ENCODE measurements at regions not wholly inside any gene's neighbourhood (a gene's known extent, or its start where the extent isn't known, plus 50 kb on each side); places are given as distances from the start of the nearest gene placed in this dataset.

DNA sequence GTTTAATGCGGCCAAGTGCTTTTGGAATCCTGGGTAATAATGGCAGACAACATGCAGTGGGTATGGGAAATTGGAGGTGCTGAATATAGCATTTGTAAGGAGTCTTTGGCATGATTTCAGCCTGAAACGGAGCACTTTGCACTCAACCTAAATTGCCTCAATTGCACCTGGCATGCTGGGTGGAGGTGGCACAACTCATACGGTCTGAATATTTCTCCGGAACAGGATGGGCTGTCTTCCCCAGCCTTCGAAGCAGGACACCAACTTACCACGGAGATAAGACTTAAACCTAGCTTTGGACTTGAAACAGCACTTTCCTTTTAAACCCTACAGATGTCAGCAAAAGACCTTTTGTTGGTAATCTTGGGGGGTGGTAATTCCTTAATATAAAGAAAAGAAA is 153.7 kb upstream of the SRRM4 start:
- DNase-seq, result no peak
- no peak overlapping the region for H3K4me3 ChIP-seq (ENCODE audit: low read depth, low read length)
- H3K27me3 ChIP-seq (replicated peaks), result no peaks in the 10 kb centered on the region
- no peaks in the 10 kb centered on the region for H3K36me3 ChIP-seq (replicated peaks)
- in situ Hi-C loops (cut with HindIII; ENCODE audit: low pct_ligation_motif_present, low sequenced_read_pairs), result no loop called here
- no peak overlapping the region for H3K27ac ChIP-seq
- TF ChIP-seq, protein P1, sequence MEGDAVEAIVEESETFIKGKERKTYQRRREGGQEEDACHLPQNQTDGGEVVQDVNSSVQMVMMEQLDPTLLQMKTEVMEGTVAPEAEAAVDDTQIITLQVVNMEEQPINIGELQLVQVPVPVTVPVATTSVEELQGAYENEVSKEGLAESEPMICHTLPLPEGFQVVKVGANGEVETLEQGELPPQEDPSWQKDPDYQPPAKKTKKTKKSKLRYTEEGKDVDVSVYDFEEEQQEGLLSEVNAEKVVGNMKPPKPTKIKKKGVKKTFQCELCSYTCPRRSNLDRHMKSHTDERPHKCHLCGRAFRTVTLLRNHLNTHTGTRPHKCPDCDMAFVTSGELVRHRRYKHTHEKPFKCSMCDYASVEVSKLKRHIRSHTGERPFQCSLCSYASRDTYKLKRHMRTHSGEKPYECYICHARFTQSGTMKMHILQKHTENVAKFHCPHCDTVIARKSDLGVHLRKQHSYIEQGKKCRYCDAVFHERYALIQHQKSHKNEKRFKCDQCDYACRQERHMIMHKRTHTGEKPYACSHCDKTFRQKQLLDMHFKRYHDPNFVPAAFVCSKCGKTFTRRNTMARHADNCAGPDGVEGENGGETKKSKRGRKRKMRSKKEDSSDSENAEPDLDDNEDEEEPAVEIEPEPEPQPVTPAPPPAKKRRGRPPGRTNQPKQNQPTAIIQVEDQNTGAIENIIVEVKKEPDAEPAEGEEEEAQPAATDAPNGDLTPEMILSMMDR (IDR thresholded peaks at IDR 0.05; ENCODE audit: low read depth, low read length, missing control alignments), result no peak

DNA sequence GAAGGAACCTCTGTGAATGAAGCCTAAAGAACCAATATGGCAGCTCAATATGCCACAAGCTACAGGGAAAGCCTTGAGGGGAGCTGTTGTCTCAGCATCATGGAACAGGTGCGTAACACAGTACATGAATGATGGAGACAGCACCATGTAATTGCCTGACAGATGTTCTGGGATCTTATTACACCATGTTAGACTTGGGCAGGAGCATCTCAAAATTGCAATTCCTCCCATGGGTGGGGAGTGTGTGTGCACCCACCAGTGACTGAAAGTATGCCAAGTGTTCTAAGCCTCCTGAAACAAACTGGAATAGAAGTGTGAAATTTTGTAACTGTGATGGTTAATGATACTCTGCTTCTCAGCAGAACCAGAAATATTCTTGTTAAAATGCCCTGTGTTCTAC is 151.0 kb upstream of the SRRM4 start:
- no peaks in the 10 kb centered on the region for H3K27me3 ChIP-seq (replicated peaks)
- in situ Hi-C loops (cut with HindIII; ENCODE audit: low pct_ligation_motif_present, low sequenced_read_pairs), result no loop called here

DNA sequence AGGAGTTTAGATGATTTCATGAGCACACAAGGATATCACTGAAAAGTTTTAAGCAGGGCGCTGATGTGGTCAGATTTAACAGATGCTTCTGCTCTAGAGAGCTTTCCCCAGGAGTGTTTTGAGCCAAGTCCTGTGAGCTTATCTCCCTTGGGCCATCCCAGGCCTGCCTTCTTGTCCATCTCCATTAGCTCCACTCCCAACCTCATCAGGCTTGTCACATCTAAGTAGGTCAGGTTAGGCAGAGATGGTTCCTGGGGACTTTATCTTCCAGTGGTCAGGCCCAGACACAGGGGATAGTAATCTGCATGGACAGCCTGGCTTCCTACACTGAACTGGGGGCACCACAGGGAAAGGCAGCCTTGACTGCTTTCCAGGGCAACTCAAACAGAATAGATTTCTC is 145.4 kb upstream of the SRRM4 start:
- H3K4me3 ChIP-seq (ENCODE audit: low read depth, low read length), result no peak overlapping the region
- DNase-seq, result no peak
- H3K36me3 ChIP-seq (replicated peaks), result no peaks in the 10 kb centered on the region
- H3K27ac ChIP-seq, result no peak overlapping the region
- TF ChIP-seq, protein P1 (IDR thresholded peaks at IDR 0.05; ENCODE audit: low read depth, low read length, missing control alignments), result no peak
- in situ Hi-C loops (cut with HindIII; ENCODE audit: low pct_ligation_motif_present, low sequenced_read_pairs), result no loop called here
- H3K27me3 ChIP-seq (replicated peaks), result no peaks in the 10 kb centered on the region

More for the DNA sequence above, 151.0 kb upstream of the SRRM4 start:
- no peaks in the 10 kb centered on the region for H3K36me3 ChIP-seq (replicated peaks)
- H3K27ac ChIP-seq, result no peak overlapping the region
- H3K4me3 ChIP-seq (ENCODE audit: low read depth, low read length), result no peak overlapping the region
- DNase-seq, result no peak
- TF ChIP-seq, protein P1 (IDR thresholded peaks at IDR 0.05; ENCODE audit: low read depth, low read length, missing control alignments), result no peak

DNA sequence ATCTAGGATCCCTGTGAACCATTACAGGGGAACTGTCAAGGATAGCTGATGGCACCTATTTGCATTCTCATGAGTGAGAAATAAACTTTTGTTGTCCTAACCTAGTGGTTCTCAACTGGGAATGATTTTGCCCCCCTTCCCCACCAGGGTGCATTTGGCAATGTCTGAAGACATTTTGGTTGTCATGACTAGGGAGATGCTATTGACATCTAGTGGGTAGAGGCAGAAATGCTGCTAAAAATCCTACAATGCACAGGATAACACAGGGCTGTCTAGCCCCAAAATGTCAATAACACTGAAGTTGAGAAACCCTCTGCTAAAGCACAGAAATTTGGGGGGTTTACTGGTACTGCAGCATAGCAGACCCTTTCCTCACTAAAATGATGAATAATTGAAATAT is 140.9 kb upstream of the SRRM4 start:
- in situ Hi-C loops (cut with HindIII; ENCODE audit: low pct_ligation_motif_present, low sequenced_read_pairs), result no loop called here
- no peak for DNase-seq
- Histone ChIP-seq H3K36me3 (replicated peaks) (no peaks in the 10 kb centered on the region), H3K27ac (no peak overlapping the region), H3K4me3 (ENCODE audit: low read depth, low read length) (no peak overlapping the region), H3K27me3 (replicated peaks) (no peaks in the 10 kb centered on the region)
- TF ChIP-seq, protein P1 (IDR thresholded peaks at IDR 0.05; ENCODE audit: low read depth, low read length, missing control alignments), result no peak

DNA sequence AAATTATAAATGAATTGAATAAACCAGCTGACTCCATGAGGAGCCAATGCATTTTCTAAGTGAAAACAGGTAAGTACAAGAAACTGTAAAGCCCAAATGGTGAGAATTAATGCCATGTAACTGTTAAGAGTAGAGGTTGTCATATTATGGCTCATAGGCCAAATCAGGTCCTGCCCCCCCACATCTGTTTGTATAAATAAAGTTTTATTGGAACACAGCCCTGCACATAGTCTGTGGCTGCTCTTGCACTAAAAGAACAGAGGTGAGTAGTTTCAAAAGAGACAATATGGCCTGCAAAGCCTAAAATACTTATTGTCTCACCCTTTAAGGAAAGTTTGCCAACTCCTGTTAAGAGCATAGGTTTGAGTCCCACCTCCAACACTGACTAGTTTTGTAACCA is 140.5 kb upstream of the SRRM4 start:
- in situ Hi-C loops (cut with HindIII; ENCODE audit: low pct_ligation_motif_present, low sequenced_read_pairs), result no loop called here
- no peak for DNase-seq
- no peaks in the 10 kb centered on the region for H3K36me3 ChIP-seq (replicated peaks)
- no peaks in the 10 kb centered on the region for H3K27me3 ChIP-seq (replicated peaks)
- H3K4me3 ChIP-seq (ENCODE audit: low read depth, low read length), result no peak overlapping the region
- no peak overlapping the region for H3K27ac ChIP-seq
- TF ChIP-seq, protein P1 (IDR thresholded peaks at IDR 0.05; ENCODE audit: low read depth, low read length, missing control alignments), result no peak

DNA sequence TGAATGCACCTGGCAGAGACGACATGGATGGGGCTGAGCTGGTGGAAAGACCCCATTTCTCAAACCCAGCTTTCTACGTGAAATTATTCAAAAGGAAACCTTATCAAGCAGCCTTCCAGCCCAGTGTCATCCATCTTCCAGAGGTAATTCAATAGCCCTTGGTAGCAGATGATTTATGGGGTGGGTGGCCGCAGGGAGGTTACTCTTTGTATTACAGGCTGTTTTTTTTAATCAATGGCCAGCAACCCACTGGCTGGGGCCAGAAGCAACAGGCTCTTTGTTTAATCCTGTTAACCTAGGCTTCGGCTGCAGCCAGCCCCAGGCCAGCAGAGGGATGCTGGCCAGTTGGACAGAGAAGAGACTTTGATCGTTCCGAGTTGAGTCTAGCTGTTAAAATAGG is 139.8 kb upstream of the SRRM4 start:
- in situ Hi-C loops (cut with HindIII; ENCODE audit: low pct_ligation_motif_present, low sequenced_read_pairs), result no loop called here
- Histone ChIP-seq H3K27me3 (replicated peaks) (no peaks in the 10 kb centered on the region), H3K36me3 (replicated peaks) (no peaks in the 10 kb centered on the region), H3K27ac (no peak overlapping the region), H3K4me3 (ENCODE audit: low read depth, low read length) (no peak overlapping the region)
- TF ChIP-seq, protein P1 (IDR thresholded peaks at IDR 0.05; ENCODE audit: low read depth, low read length, missing control alignments), result no peak
- no peak for DNase-seq

Measured in brain microvascular endothelial cell (primary cell).